ENCODE measurements at regions not wholly inside any gene's neighbourhood (a gene's known extent, or its start where the extent isn't known, plus 50 kb on each side); places are given as distances from the start of the nearest gene placed in this dataset.

DNA sequence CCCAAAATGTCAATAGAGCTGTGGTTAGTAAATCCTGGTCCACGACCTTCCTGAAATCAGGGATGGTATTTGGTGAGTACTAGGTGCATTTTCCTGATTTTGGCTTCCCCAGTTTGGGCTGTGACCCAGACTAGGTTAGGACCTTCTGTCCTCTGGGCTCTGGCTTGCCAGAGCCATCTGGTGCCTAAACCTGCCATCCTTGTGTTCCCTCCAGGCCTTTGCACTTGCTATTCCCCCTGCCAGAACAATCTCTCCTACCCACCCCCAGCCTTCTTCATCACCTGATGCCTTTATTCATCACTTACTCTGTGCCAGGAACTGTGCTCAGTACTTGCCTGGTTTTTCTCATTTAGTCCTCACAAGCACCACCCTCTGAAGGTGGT lies 216.7 kb downstream of the RBM19 start:
- intact Hi-C loops (cut with micrococcal nuclease): no loop called here
- CTCF ChIA-PET: no interaction called here
- no peaks in the 10 kb centered on the region for H3K36me3 Mint-ChIP-seq (ENCODE audit: low read depth)
- DNase-seq (no peak), ATAC-seq (ENCODE audit: low read depth) (no peak)
- no peak overlapping the region for H3K4me3 Mint-ChIP-seq
- no peak overlapping the region for H3K27ac Mint-ChIP-seq
- POLR2A ChIA-PET: no interaction called here
- peaks cover 3% of the 10 kb centered on the region for H3K9me3 Mint-ChIP-seq
- TF ChIP-seq CTCF (IDR thresholded peaks at IDR 0.05): no peak
- H3K27me3 Mint-ChIP-seq: peaks cover 23% of the 10 kb centered on the region
- no peaks in the 10 kb centered on the region for H3K4me1 Mint-ChIP-seq

- H3K4me3 Mint-ChIP-seq: no peak overlapping the region
- H3K9me3 Mint-ChIP-seq: peaks cover 3% of the 10 kb centered on the region
- POLR2A ChIA-PET: no interaction called here
- CTCF ChIA-PET: no interaction called here
- peaks cover 22% of the 10 kb centered on the region for H3K27me3 Mint-ChIP-seq
- H3K27ac Mint-ChIP-seq: no peak overlapping the region
- ATAC-seq (ENCODE audit: low read depth) (no peak), DNase-seq (no peak)
- intact Hi-C loops (cut with micrococcal nuclease): no loop called here
- no peaks in the 10 kb centered on the region for H3K36me3 Mint-ChIP-seq (ENCODE audit: low read depth)
- no peaks in the 10 kb centered on the region for H3K4me1 Mint-ChIP-seq
- no peak for TF ChIP-seq CTCF (IDR thresholded peaks at IDR 0.05)
Measured at GRCh38 chr12:113748707-113749432, 217.3 kb downstream of the RBM19 start.

DNA sequence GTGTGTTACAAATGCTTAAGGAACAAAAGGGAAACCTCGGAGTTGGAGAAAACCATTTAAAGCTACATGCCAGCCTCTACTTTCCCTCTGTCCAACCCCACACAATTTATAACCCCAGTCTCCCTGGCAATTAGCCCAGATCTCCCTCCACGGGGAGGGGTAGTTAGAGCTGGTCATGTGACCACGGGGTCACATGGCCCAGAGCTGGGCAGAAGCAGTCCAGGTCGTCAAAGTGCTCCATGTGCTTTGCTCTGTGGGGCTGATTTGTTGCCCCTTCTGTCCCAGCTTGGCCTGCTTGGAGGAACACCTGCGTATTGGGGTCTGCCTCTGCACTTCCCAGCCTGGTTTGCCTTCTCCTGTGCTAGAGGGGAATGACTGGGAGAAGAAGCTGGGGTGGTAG lies 219.1 kb downstream of the RBM19 start:
- H3K27ac Mint-ChIP-seq: no peak overlapping the region
- ChIA-PET POLR2A (no interaction called here), CTCF (no interaction called here)
- no peaks in the 10 kb centered on the region for H3K4me1 Mint-ChIP-seq
- no peaks in the 10 kb centered on the region for H3K36me3 Mint-ChIP-seq (ENCODE audit: low read depth)
- no peak overlapping the region for H3K4me3 Mint-ChIP-seq
- peaks cover 24% of the 10 kb centered on the region for H3K27me3 Mint-ChIP-seq
- no peak for TF ChIP-seq CTCF (IDR thresholded peaks at IDR 0.05)
- intact Hi-C loops (cut with micrococcal nuclease): no loop called here
- no peaks in the 10 kb centered on the region for H3K9me3 Mint-ChIP-seq
- DNase-seq: no peak
- ATAC-seq (ENCODE audit: low read depth): no peak

DNA sequence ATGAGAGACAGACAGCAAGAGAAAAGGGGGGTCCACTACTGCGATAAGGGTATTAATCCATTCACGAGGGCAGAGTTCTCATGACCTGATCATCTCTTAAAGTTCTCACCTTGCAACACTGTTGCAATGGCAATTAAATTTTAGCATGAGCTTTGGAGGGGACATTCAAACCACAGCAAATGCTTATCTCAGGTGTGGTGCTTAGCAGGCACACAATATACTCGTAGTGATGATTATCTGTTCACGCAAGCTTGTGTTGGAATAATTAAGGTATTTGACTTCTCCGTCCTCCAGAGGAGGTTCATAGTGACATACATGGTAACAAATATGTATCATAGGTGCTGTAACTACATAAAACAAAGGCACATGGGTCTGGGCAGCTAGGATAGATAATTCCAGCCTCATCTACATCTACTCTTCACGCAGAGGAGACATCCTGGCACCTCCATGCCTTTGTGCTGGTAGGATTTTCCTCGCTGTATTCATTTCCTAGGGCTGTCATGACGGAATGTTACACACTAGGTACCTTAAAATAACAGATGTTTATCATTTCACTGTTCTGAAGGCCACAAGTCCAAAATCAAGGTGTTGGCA lies 221.2 kb downstream of the RBM19 start:
- Mint-ChIP-seq H3K4me1 (no peaks in the 10 kb centered on the region), H3K4me3 (no peak overlapping the region), H3K9me3 (no peaks in the 10 kb centered on the region), H3K27me3 (peaks cover 31% of the 10 kb centered on the region), H3K27ac (no peak overlapping the region), H3K36me3 (ENCODE audit: low read depth) (no peaks in the 10 kb centered on the region)
- no peak for TF ChIP-seq CTCF (IDR thresholded peaks at IDR 0.05)
- ChIA-PET POLR2A (no interaction called here), CTCF (no interaction called here)
- intact Hi-C loops (cut with micrococcal nuclease): no loop called here
- no peak for ATAC-seq (ENCODE audit: low read depth)
- no peak for DNase-seq

DNA sequence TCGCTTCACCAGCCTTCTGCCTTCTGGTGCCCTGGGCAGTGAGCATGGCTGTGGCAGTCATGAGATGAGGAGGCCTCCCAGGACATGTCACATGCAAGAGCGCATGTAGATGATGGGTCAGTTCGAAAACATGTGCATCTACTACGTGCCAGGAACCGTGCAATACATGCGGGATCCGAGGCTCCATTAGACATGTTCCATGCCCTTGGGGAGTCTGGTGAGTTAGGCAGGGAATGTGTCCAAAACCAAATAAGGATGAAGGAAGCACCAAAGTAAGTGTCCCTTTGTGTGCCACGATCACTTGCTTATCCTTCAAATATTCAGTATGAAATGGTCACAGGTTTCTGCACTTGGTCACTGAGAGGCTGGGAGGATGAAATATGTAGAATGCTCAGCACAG lies 223.3 kb downstream of the RBM19 start:
- no peak overlapping the region for H3K27ac Mint-ChIP-seq
- CTCF ChIA-PET: no interaction called here

More for the DNA sequence above, 223.3 kb downstream of the RBM19 start:
- ATAC-seq (ENCODE audit: low read depth): no peak
- no peak for DNase-seq
- peaks cover 38% of the 10 kb centered on the region for H3K27me3 Mint-ChIP-seq
- intact Hi-C loops (cut with micrococcal nuclease): no loop called here
- no peaks in the 10 kb centered on the region for H3K9me3 Mint-ChIP-seq
- no peaks in the 10 kb centered on the region for H3K36me3 Mint-ChIP-seq (ENCODE audit: low read depth)
- no peak for TF ChIP-seq CTCF (IDR thresholded peaks at IDR 0.05)
- POLR2A ChIA-PET: no interaction called here
- no peaks in the 10 kb centered on the region for H3K4me1 Mint-ChIP-seq
- no peak overlapping the region for H3K4me3 Mint-ChIP-seq

Measured in activated B cell treated with CpG ODN at 0.5 μM for 24 hours (primary cell).